ENCODE measurements at regions not wholly inside any gene's neighbourhood (a gene's known extent, or its start where the extent isn't known, plus 50 kb on each side); places are given as distances from the start of the nearest gene placed in this dataset.

DNA sequence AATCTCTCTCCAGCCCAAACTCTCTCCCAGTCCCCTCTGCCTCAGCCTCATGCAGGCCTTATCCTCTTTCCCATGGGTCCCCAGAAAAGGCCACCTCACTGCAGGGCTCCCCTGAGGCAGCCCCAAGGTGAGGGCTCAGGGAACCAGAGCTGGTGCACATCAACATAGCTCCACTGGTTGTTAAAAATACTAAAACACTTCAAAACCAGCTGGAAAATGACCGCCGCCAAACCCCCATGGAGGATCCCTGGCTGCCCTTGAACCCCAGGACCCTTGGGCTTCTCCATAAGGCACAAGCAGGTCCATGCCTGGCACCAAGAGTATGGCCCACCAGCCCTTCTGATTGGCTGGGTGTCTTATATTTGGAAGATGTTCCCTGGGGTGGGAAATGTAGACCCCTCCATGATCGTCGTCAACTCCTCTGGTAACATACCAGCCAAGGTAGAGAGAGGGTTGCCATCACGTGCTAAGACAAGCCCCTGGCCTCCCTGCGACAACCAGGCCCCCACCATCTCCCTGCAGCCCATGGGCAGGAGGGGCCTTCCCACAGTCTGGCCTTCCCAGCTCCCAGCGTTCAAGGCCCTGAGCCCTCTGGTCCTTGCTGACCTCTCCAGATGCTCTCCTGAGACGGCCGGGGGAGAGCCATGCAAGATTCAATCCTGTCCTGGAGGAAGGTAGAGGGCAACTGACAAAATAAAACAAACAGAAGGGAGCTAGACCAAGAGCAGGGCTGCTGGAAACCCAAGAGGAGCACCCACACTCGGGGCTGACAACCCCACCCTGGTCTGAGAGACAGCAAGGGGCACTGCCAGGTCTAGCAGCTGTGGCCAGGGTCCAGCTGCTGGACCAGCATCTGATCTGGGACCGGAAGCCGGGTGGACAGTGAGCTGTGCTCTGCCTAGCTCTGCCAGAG, 132.1 kb upstream of the PRR20G start:
- TF ChIP-seq, protein P1, sequence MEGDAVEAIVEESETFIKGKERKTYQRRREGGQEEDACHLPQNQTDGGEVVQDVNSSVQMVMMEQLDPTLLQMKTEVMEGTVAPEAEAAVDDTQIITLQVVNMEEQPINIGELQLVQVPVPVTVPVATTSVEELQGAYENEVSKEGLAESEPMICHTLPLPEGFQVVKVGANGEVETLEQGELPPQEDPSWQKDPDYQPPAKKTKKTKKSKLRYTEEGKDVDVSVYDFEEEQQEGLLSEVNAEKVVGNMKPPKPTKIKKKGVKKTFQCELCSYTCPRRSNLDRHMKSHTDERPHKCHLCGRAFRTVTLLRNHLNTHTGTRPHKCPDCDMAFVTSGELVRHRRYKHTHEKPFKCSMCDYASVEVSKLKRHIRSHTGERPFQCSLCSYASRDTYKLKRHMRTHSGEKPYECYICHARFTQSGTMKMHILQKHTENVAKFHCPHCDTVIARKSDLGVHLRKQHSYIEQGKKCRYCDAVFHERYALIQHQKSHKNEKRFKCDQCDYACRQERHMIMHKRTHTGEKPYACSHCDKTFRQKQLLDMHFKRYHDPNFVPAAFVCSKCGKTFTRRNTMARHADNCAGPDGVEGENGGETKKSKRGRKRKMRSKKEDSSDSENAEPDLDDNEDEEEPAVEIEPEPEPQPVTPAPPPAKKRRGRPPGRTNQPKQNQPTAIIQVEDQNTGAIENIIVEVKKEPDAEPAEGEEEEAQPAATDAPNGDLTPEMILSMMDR (IDR thresholded peaks at IDR 0.05; ENCODE audit: low read depth, low read length): no peak
- Histone ChIP-seq H3K4me3 (ENCODE audit: low read depth, low read length) (no peak overlapping the region), H3K36me3 (no peaks in the 10 kb centered on the region), H3K27me3 (ENCODE audit: insufficient read depth, low read depth, severe bottlenecking) (no peaks in the 10 kb centered on the region), H3K9me3 (ENCODE audit: severe bottlenecking) (no peaks in the 10 kb centered on the region), H3K27ac (no peak overlapping the region)
- no peak for DNase-seq

DNA sequence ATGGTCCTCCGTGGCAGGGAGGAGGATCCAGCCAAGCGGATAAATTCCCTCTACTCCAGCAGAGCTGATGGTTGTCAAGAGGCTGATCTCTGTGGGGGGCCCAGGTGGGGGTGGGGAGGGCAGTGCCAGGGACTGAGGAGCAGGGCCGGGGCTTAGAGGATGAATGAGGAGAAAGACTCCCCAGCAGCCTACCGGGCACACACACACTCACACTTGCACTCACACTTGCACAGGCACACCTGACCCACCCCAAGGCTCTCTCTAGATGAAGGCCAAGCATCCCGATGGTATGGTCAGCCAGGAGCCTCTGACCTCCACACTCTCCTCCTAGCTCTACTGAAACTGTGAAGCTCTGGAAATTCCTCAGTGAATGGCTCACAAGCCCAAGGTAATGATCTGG, 131.3 kb upstream of the PRR20G start:
- Histone ChIP-seq H3K36me3 (no peaks in the 10 kb centered on the region), H3K27ac (no peak overlapping the region), H3K27me3 (ENCODE audit: insufficient read depth, low read depth, severe bottlenecking) (no peaks in the 10 kb centered on the region), H3K9me3 (ENCODE audit: severe bottlenecking) (no peaks in the 10 kb centered on the region), H3K4me3 (ENCODE audit: low read depth, low read length) (no peak overlapping the region)
- TF ChIP-seq, protein P1 (IDR thresholded peaks at IDR 0.05; ENCODE audit: low read depth, low read length): no peak
- no peak for DNase-seq

DNA sequence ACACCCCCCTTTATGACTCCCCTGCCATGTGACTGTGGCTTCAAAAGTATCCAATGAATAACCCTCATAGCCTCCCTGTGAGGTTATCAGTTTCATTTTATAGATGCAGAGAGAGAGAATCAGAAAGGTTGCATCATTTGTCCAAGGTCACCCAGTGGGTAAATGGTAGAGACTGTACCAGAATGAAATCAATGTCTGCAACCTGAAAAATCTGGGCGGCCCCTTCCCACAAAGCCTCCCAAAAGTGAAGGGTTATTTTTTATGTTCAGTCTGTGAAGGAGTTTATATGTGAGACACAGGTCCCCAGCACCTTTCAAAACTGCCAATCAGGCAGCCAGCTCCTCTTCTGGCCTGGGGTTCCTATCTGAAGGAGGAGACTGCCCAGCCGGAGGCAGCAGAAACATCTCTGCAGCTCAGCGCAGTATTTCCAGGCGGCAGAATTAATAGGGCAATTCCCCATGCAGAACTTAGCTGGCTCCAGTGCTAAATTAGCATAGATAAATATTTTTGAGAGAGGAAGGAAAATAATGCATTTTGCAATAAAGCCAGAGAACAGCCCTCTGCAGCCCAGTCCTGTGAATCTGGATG, 130.8 kb upstream of the PRR20G start:
- TF ChIP-seq, protein P1 (IDR thresholded peaks at IDR 0.05; ENCODE audit: low read depth, low read length): no peak
- no peak overlapping the region for H3K4me3 ChIP-seq (ENCODE audit: low read depth, low read length)
- H3K9me3 ChIP-seq (ENCODE audit: severe bottlenecking): no peaks in the 10 kb centered on the region
- DNase-seq: no peak
- H3K36me3 ChIP-seq: no peaks in the 10 kb centered on the region
- H3K27me3 ChIP-seq (ENCODE audit: insufficient read depth, low read depth, severe bottlenecking): no peaks in the 10 kb centered on the region
- no peak overlapping the region for H3K27ac ChIP-seq

DNA sequence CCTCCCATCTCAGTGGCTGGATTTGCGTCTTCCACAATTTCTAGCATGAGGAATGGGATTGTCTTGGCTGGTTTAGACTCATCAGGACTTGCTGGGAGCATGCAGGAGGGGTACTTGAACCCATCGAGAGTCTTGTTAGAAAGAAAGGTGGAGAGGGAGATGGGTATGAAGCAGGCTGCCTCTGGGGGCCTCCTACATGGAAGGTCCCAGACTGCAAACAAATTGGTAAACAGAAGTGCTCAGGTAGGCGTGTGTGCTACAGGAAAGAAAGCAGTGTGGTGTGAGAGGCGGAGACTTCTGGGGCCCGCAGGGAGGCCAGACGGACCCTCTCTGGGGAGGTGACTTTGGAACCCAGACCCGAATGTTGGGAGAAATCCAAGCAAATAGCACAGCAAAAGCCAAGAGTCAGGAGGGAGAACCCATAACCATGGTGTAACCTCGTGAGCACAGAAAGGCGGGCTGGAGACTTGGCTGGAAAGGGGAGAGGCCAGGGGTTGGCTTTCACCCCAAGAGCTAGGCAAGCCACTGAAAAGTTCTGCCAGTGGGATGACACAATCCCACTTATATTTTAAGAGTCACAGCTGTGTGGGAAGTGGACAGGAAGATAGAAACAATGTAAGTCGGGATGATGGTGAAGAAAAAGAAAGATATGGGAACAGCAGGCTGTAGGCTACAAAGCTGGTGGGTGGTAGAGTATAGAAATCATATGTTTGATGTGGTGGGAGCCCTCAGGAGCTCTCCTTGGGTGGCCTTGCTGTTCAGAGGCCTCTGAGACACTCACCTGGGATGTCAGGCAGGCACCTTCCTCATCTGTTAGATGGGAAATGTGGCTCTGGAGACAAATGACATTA, 130.1 kb upstream of the PRR20G start:
- Histone ChIP-seq H3K27me3 (ENCODE audit: insufficient read depth, low read depth, severe bottlenecking) (no peaks in the 10 kb centered on the region), H3K36me3 (no peaks in the 10 kb centered on the region), H3K27ac (no peak overlapping the region), H3K9me3 (ENCODE audit: severe bottlenecking) (no peaks in the 10 kb centered on the region), H3K4me3 (ENCODE audit: low read depth, low read length) (no peak overlapping the region)
- TF ChIP-seq, protein P1 (IDR thresholded peaks at IDR 0.05; ENCODE audit: low read depth, low read length): no peak
- no peak for DNase-seq

DNA sequence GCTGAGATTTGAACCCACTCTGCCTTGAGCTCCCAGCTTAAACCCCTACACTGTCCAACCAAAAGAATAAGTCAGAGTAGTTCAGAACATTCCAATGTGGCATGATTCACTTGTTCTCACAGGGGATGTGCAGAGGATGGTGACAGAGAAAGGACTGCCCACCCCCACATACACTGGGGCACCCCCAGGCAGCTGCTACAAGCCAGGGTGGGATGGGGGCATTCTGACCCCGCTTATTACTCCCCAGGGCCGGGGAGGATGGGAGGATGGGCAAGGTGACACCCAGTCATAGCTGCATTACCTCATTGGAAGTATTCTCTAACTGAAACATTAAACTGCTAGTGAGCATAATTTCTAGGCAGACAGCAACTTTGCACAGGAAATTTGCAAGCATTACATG, 126.0 kb upstream of the PRR20G start:
- no peaks in the 10 kb centered on the region for H3K9me3 ChIP-seq (ENCODE audit: severe bottlenecking)
- H3K4me3 ChIP-seq (ENCODE audit: low read depth, low read length): no peak overlapping the region
- H3K36me3 ChIP-seq: no peaks in the 10 kb centered on the region
- no peaks in the 10 kb centered on the region for H3K27me3 ChIP-seq (ENCODE audit: insufficient read depth, low read depth, severe bottlenecking)
- TF ChIP-seq, protein P1 (IDR thresholded peaks at IDR 0.05; ENCODE audit: low read depth, low read length): no peak
- H3K27ac ChIP-seq: no peak overlapping the region
- no peak for DNase-seq
